K562 (cell line): ENCODE measurements at regions not wholly inside any gene's neighbourhood (a gene's known extent, or its start where the extent isn't known, plus 50 kb on each side); places are given as distances from the start of the nearest gene placed in this dataset.

Experiments used
- ATAC-seq: fragments of 200-7000 bp; cut with Tn5 transposase; 3 replicates; pipeline ENCODE4 v1.9.1; 2020; ENCODE audit warnings: moderate library complexity
- BruUV-seq: library from RNA; stranded (reverse); fragments of 400-500 nt; replicated peaks from 2 replicates; lab custom pipeline; 2021; lab: Mats Ljungman, UMichigan
- CTCF ChIA-PET: fragments of 300-600 bp; formaldehyde crosslinking; extraction: SDS; loops from one replicate; lab custom pipeline; 2021; ENCODE audit warnings: low intra/inter-chr PET ratio; lab: Yijun Ruan, JAX
- POLR2A ChIA-PET: fragments of 300-600, 350-650 bp; sonication (Branson Sonifier 250); formaldehyde crosslinking; extraction: SDS; loops from one replicate; lab custom pipeline; 2021; ENCODE audit warnings: antibody characterized with exemption, inconsistent platforms; lab: Yijun Ruan, JAX
- DNase-seq, 4 experiments: peaks; one replicate each; pipeline versions ENCODE4 v3.0.0 to v3.0.0-alpha.2; 2011 to 2018; ENCODE audit warnings: low spot score in 3 of 4, mixed read lengths in 3 of 4; ENCODE audit errors: extremely low read depth in 1 of 4
- FAIRE-seq: peaks from 2 replicates; lab custom pipeline; 2011; peaks lifted over from hg19 to GRCh38; lab: Jason Lieb, UNC
- H2AFZ ChIP-seq: 2 replicates; pipeline ENCODE4 v1.6.0; 2011; ENCODE audit warnings: low read depth, low read length, control low read depth, inconsistent platforms
- H3K27ac ChIP-seq: fragments of 200-600 bp; 3 replicates; pipeline ENCODE4 v1.8.0; 2011; ENCODE audit warnings: low read depth, mild to moderate bottlenecking, control low read depth, inconsistent platforms, low read length, moderate library complexity, mixed read lengths; ENCODE audit errors: extremely low read depth
- H3K27me3 ChIP-seq, 2 experiments: fragments of 300-600 bp in 1 of 2; 2 replicates in 1 of 2; 3 replicates in 1 of 2; pipeline versions ENCODE4 v1.6.0 to v1.8.0; 2011; ENCODE audit warnings: inconsistent platforms in 2 of 2, low read length in 2 of 2, mild to moderate bottlenecking in 1 of 2, mixed read lengths in 1 of 2, moderate library complexity in 1 of 2; ENCODE audit not compliant: control insufficient read depth in 2 of 2, insufficient read depth in 2 of 2
- H3K36me3 ChIP-seq: fragments of 300-600 bp; 3 replicates; pipeline ENCODE4 v1.8.0; 2011; ENCODE audit warnings: mild to moderate bottlenecking, low read length, inconsistent platforms; ENCODE audit not compliant: control insufficient read depth, insufficient read depth
- H3K4me1 ChIP-seq, 2 experiments: fragments of 200-600 bp in 1 of 2; replicated peaks in 1 of 2; 2 replicates in 1 of 2; 3 replicates in 1 of 2; pipeline versions ENCODE4 v1.5.1 to v1.8.0; 2011; ENCODE audit warnings: inconsistent platforms in 2 of 2, low read length in 2 of 2, mild to moderate bottlenecking in 1 of 2, mixed read lengths in 1 of 2, moderate library complexity in 1 of 2; ENCODE audit not compliant: control insufficient read depth in 2 of 2, insufficient read depth in 2 of 2
- H3K4me2 ChIP-seq: 2 replicates; pipeline ENCODE4 v1.6.1; 2011; ENCODE audit warnings: low read length, control low read depth, inconsistent platforms, mixed read lengths; ENCODE audit not compliant: insufficient read depth
- H3K4me3 ChIP-seq: fragments of 200-600 bp; sonication (generic), shearing (Covaris generic); 2 replicates; pipeline ENCODE4 v1.5.1; 2016; ENCODE audit warnings: control low read depth, inconsistent platforms
- H3K79me2 ChIP-seq: fragments of 200-600 bp; 3 replicates; pipeline ENCODE4 v1.8.0; 2011; ENCODE audit warnings: low read length, inconsistent platforms; ENCODE audit not compliant: control insufficient read depth, insufficient read depth
- H3K9ac ChIP-seq, 2 experiments: 2 replicates each; pipeline versions ENCODE4 v1.6.0 to v1.6.1; 2011; ENCODE audit warnings: low read depth in 2 of 2, low read length in 2 of 2, control low read depth in 1 of 2, inconsistent platforms in 1 of 2, mild to moderate bottlenecking in 1 of 2, mixed read lengths in 1 of 2; ENCODE audit not compliant: insufficient read depth in 1 of 2
- H3K9me1 ChIP-seq: one replicate; pipeline ENCODE4 v1.6.0; 2011; ENCODE audit warnings: inconsistent platforms, mild to moderate bottlenecking, low read length, moderate library complexity; ENCODE audit not compliant: control insufficient read depth, insufficient read depth
- H3K9me3 ChIP-seq: replicated peaks from 2 replicates; pipeline ENCODE4 v1.5.1; 2011; ENCODE audit warnings: low read depth, low read length, inconsistent platforms; ENCODE audit not compliant: control insufficient read depth, insufficient read depth
- H4K20me1 ChIP-seq: replicated peaks from 2 replicates; pipeline ENCODE4 v1.6.1; 2011; ENCODE audit warnings: low read length, inconsistent platforms, mixed read lengths; ENCODE audit not compliant: control insufficient read depth, insufficient read depth
- CLOCK ChIP-seq: fragments of 250-450 bp; sonication (Bioruptor Pico); IDR thresholded peaks from 2 replicates; pipeline ENCODE4 v1.4.0; 2020; ENCODE audit warnings: mild to moderate bottlenecking, moderate library complexity, borderline replicate concordance
- GTF2E2 ChIP-seq: fragments of 200-800 bp; sonication (Bioruptor generic); IDR thresholded peaks from 2 replicates; pipeline ENCODE4 v1.6.1; 2016; ENCODE audit warnings: missing genetic modification characterization, missing compliant biosample characterization
- HNRNPH1 ChIP-seq: fragments of 200-400 bp; formaldehyde crosslinking; optimal IDR thresholded peaks from 2 replicates; pipeline ENCODE3; 2017; ENCODE audit warnings: low read depth, mild to moderate bottlenecking, low read length, moderate library complexity
- MTA1 ChIP-seq: fragments of 450-650 bp; IDR thresholded peaks from 2 replicates; pipeline ENCODE4 v1.6.1; 2017; ENCODE audit warnings: borderline replicate concordance
- NELFE ChIP-seq: IDR thresholded peaks from 2 replicates; pipeline ENCODE4 v1.6.1; 2011; ENCODE audit warnings: mild to moderate bottlenecking; ENCODE audit not compliant: insufficient read depth, insufficient read length
- ZC3H4 ChIP-seq: sonication (generic); formaldehyde crosslinking; IDR thresholded peaks from 2 replicates; pipeline ENCODE4 v1.9.0; 2021; ENCODE audit warnings: missing genetic modification reagents, borderline replicate concordance
- ZNF197 ChIP-seq: fragments of 200-800 bp; sonication (Bioruptor generic); IDR thresholded peaks from 2 replicates; pipeline ENCODE4 v1.6.1; 2016; ENCODE audit warnings: low read depth, missing genetic modification characterization, missing compliant biosample characterization
- WGBS: fragments of 100-300 bp; shearing (Covaris generic); methylation state at CpG from one replicate; pipeline ENCODE4 v1.1.6; 2016; ENCODE audit warnings: low coverage, mixed read lengths; ENCODE audit not compliant: insufficient coverage; ENCODE audit errors: missing lambda C conversion rate; 5-methylcytosine and 5-hydroxymethylcytosine counted together
- in situ Hi-C: fragments of 300-500 bp; cut with MboI; formaldehyde crosslinking; loops from 4 replicates; pipeline ENCODE4 v1.15.0; 2018; ENCODE audit warnings: inconsistent platforms, mixed read lengths
- intact Hi-C: fragments of 100-400 bp; cut with micrococcal nuclease; formaldehyde crosslinking; loops from 2 replicates; pipeline ENCODE4 v1.14.2; 2022

GRCh38 chr9:73824671-73825070, 672.5 kb upstream of the RORB start:
- CTCF ChIA-PET, result no interaction called here
- WGBS, result 64% methylated on average over 1 of the region's 1 CpG

GRCh38 chr9:73838871-73839270, 658.3 kb upstream of the RORB start:
- no peaks in the 10 kb centered on the region for H3K4me1 ChIP-seq
- H3K36me3 ChIP-seq, result no peaks in the 10 kb centered on the region
- ATAC-seq (no peak), FAIRE-seq (no peak), DNase-seq (no peak)
- H3K9ac ChIP-seq, result no peak overlapping the region
- in situ Hi-C loops, result no loop called here
- no peak overlapping the region for H2AFZ ChIP-seq
- intact Hi-C loops, result no loop called here
- H4K20me1 ChIP-seq, result no peaks in the 10 kb centered on the region
- ChIA-PET POLR2A (interaction anchor here (1.8 kb wide), 1 partner anchor 11 kb away, joined by 4 read pairs; no protein-coding TSS in a partner anchor), CTCF (no interaction called here)
- BruUV-seq, result no TSS peak
- no peak overlapping the region for H3K4me3 ChIP-seq
- no peaks in the 10 kb centered on the region for H3K79me2 ChIP-seq
- H3K4me2 ChIP-seq, result no peak overlapping the region
- no peak overlapping the region for H3K27ac ChIP-seq
- H3K9me1 ChIP-seq, result no peaks in the 10 kb centered on the region
- no peaks in the 10 kb centered on the region for H3K27me3 ChIP-seq
- H3K9me3 ChIP-seq, result no peaks in the 10 kb centered on the region
- TF ChIP-seq ZC3H4 (CRISPR knock-in tag) (no peak), GTF2E2 (tag) (no peak), CLOCK (CRISPR knock-in tag) (no peak), MTA1 (no peak), HNRNPH1 (no peak)

More at GRCh38 chr9:73824671-73825070, 672.5 kb upstream of the RORB start:
- no peak for TF ChIP-seq NELFE
- no peak for TF ChIP-seq ZNF197 (CRISPR knock-in tag)
- Histone ChIP-seq H2AFZ (no peak overlapping the region), H3K9me3 (no peaks in the 10 kb centered on the region), H3K79me2 (no peaks in the 10 kb centered on the region), H3K36me3 (no peaks in the 10 kb centered on the region), H3K9ac (no peak overlapping the region), H3K4me2 (no peak overlapping the region), H3K4me1 (no peaks in the 10 kb centered on the region), H3K27me3 (no peaks in the 10 kb centered on the region), H3K4me3 (no peak overlapping the region), H4K20me1 (no peaks in the 10 kb centered on the region), H3K9me1 (no peaks in the 10 kb centered on the region), H3K27ac (no peak overlapping the region)
- no TSS peak for BruUV-seq
- FAIRE-seq, result no peak
- intact Hi-C loops (loop anchor here (10.0 kb wide), 1 partner anchor 80 kb away; no protein-coding TSS in a partner anchor), in situ Hi-C loops (no loop called here)
- no peak for DNase-seq
- ATAC-seq, result no peak
- POLR2A ChIA-PET, result no interaction called here
